Coronary artery (tissue), 2 donors: ENCODE measurements at regions not wholly inside any gene's neighbourhood (a gene's known extent, or its start where the extent isn't known, plus 50 kb on each side); places are given as distances from the start of the nearest gene placed in this dataset.
"Not testable (repeated sequence)": the region's sequence is repeated elsewhere in the genome, so short reads cannot be mapped to it uniquely, and the experiment has no call there.

Source experiments
- DNase-seq: peaks from one replicate; pipeline ENCODE4 v3.0.0-alpha.2; 2017; ENCODE audit warnings: low spot score
- H3K27ac ChIP-seq, 2 donors: fragments of 200-600 bp; sonication (generic); one replicate each; pipeline ENCODE4 v1.5.1; 2016 to 2019
- H3K4me3 ChIP-seq: fragments of 200-600 bp; sonication (generic); 2 replicates; pipeline ENCODE4 v1.5.1; 2016; ENCODE audit warnings: mild to moderate bottlenecking, moderate library complexity
- CTCF ChIP-seq: fragments of 200-600 bp; sonication (generic); IDR thresholded peaks from one replicate; pipeline ENCODE4 v1.5.1; 2019; ENCODE audit warnings: antibody characterized with exemption

DNA sequence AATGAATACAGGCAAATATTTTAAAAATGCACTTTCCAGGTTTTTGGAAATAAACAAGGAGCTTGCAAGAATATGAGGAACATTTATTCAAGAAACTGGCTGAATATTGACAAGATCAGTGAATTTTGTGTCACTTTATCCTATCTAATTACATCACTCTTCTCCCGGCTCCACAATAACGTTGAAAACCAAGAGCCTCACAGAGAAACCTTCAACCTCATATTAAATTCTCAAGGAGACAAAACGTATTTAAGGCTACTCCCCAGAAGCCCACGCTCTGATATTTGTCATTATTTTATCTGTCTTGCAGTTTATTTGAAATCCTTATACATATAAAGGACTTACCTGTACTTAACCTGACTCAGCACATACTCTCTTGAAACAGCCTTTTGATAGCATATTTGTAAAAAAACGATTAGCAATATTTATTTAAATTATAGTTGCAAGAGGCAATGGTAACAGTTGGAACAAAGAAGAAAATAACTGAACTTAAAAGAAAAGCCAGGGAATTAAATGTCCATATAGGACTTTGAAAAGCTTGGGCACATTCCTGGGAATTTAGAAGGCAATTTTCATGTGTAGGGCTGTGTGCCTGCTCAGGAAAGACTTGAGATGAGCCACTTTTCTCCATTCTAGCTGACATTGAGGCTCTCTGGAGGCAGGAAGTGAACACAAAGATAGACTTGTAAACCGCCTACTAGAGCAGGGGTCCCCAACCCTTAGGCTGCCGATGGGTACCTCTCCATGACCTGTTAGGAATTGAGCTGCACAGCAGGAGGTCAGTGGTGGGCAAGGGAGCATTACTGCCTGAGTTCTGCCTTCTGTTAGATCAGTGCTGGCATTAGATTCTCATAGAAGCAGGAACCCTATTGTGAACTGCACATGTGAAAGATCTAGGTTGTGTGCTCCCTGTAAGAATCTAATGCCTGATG is 636.4 kb downstream of the SLC16A7 start:
- no peak for DNase-seq
- H3K4me3 ChIP-seq, result no peak overlapping the region
- TF ChIP-seq CTCF, result no peak
- H3K27ac ChIP-seq, result no peak overlapping the region

- DNase-seq, H3K27ac ChIP-seq, H3K4me3 ChIP-seq: not testable (repeated sequence)
Measured at GRCh38 chr12:60234611-60235195, 638.9 kb downstream of the SLC16A7 start.

DNA sequence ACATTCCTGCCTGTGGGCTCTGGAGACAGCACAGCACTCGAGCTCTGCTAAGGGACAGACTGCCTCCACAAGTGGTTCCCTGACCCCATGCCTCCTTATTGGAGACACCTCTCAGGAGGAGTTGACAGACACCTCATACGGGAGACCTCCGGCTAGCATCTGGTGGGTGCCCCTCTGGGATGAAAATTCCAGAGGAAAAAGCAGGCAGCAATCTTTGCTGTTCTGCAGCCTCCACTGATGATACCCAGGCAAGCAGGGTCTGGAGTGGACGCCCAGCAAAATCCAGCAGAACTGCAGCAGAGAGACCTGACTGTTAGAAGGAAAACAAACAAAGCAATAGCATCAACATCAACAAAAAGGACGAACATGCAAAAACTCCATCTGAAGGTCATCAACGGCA is 639.4 kb downstream of the SLC16A7 start:
- DNase-seq, result no peak
- TF ChIP-seq CTCF, result no peak
- Histone ChIP-seq H3K4me3 (no peak overlapping the region), H3K27ac (no peak overlapping the region)

DNA sequence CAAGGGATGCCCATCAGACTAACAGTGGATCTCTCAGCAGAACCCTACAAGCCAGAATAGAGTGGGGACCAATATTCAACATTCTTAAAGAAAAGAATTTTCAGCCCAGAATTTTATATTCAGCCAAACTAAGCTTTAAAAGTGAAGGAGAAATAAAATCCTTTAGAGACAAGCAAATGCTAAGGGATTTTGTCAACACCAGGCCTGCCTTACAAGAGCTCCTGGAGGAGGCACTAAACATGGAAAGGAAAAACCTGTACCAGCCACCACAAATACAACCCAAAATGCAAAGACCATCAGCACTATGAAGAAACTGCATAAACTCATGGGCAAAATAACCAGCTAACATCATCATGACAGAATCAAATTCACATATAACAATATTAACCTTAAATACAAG is 640.6 kb downstream of the SLC16A7 start:
- not testable (repeated sequence) for DNase-seq, H3K4me3 ChIP-seq, H3K27ac ChIP-seq

DNA sequence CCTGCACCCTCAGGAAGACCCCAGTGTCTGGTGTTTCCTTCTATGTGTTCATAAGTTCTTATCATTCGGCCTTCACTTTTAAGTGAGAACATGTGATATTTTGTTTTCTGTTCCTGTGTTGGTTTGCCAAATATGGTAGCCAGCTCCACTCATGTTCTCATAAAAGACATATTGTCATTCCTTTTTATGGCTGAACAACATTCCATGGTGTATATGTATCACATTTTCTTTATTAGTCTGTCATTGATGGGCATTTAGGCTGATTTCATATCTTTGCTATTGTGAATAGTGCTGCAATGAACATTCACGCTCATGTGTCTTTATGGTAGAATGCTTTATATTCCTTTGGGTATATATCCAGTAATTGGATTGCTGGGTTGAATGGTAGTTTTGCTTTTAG is 645.1 kb downstream of the SLC16A7 start:
- Histone ChIP-seq H3K27ac (no peak overlapping the region), H3K4me3 (no peak overlapping the region)
- DNase-seq, result no peak
- TF ChIP-seq CTCF, result no peak

- Histone ChIP-seq H3K4me3 (no peak overlapping the region), H3K27ac (no peak overlapping the region)
- DNase-seq, result no peak
- no peak for TF ChIP-seq CTCF
Measured at GRCh38 chr12:60251091-60251490, 655.3 kb downstream of the SLC16A7 start.

- Histone ChIP-seq H3K4me3 (no peak overlapping the region), H3K27ac (no peak overlapping the region)
- no peak for TF ChIP-seq CTCF
- DNase-seq, result no peak
Measured at GRCh38 chr12:60252359-60253096, 656.7 kb downstream of the SLC16A7 start.

DNA sequence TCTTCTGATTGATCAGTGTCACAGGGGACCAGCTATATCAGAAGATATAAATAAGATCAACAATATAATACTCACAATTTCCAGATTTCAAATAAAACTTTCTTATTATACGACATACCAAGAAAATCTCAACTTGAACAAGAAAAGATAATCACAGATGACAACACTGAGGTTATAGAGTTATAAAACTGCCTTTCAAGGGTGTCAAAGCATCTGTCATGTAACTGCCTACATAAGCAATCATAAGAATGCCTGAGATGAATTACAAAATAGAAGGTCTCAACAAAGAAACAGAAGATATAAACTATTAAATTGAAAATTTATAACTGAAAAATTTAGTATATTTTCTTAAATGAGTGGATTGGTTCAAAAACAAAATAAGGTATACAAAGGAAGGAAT is 659.2 kb downstream of the SLC16A7 start:
- no peak for DNase-seq
- Histone ChIP-seq H3K27ac (no peak overlapping the region), H3K4me3 (no peak overlapping the region)
- TF ChIP-seq CTCF, result no peak
